H9 (cell line): ENCODE measurements at regions not wholly inside any gene's neighbourhood (a gene's known extent, or its start where the extent isn't known, plus 50 kb on each side); places are given as distances from the start of the nearest gene placed in this dataset.
A peak's percentile ranks its signal among the peaks of the same experiment; 100 is the strongest.

ENCODE experiments used
- DNase-seq: peaks from one replicate; pipeline ENCODE4 v3.0.0-alpha.2; 2017
- H2AFZ ChIP-seq: one replicate; pipeline ENCODE4 v1.6.1; 2013; ENCODE audit warnings: mild to moderate bottlenecking, low read length, control low read depth, moderate library complexity
- H2AK5ac ChIP-seq: 2 replicates; pipeline ENCODE4 v1.6.1; 2013; ENCODE audit warnings: low read length, control low read depth, mixed read lengths; ENCODE audit not compliant: insufficient read length
- H2BK120ac ChIP-seq: one replicate; pipeline ENCODE4 v1.6.1; 2013; ENCODE audit warnings: low read depth, mild to moderate bottlenecking, low read length, control low read depth, inconsistent platforms; ENCODE audit not compliant: poor library complexity, severe bottlenecking
- H2BK12ac ChIP-seq: 2 replicates; pipeline ENCODE4 v1.6.1; 2013; ENCODE audit warnings: low read length, control low read depth, mixed read lengths, low read depth; ENCODE audit not compliant: insufficient read length
- H2BK15ac ChIP-seq: 2 replicates; pipeline ENCODE4 v1.6.1; 2013; ENCODE audit warnings: low read depth, low read length, control low read depth
- H2BK20ac ChIP-seq: one replicate; pipeline ENCODE4 v1.6.1; 2013; ENCODE audit warnings: low read depth, mild to moderate bottlenecking, low read length, control low read depth, inconsistent platforms; ENCODE audit not compliant: poor library complexity, severe bottlenecking
- H2BK5ac ChIP-seq: 2 replicates; pipeline ENCODE4 v1.6.1; 2013; ENCODE audit warnings: low read length, control low read depth, mixed read lengths; ENCODE audit not compliant: insufficient read length
- H3K14ac ChIP-seq: 2 replicates; pipeline ENCODE4 v1.6.1; 2013; ENCODE audit warnings: low read length, control low read depth; ENCODE audit not compliant: insufficient read depth
- H3K18ac ChIP-seq: 2 replicates; pipeline ENCODE4 v1.6.1; 2013; ENCODE audit warnings: low read depth, mild to moderate bottlenecking, mixed read lengths, low read length, control low read depth; ENCODE audit not compliant: insufficient read length
- H3K23ac ChIP-seq: 2 replicates; pipeline ENCODE4 v1.6.1; 2013; ENCODE audit warnings: low read length, control low read depth, mixed read lengths, low read depth; ENCODE audit not compliant: insufficient read length
- H3K23me2 ChIP-seq: 2 replicates; pipeline ENCODE4 v1.6.1; 2013; ENCODE audit warnings: low read depth, mild to moderate bottlenecking, mixed read lengths, low read length, control low read depth; ENCODE audit not compliant: insufficient read length, poor library complexity, severe bottlenecking
- H3K27ac ChIP-seq: 2 replicates; pipeline ENCODE4 v1.5.1; 2013; ENCODE audit warnings: low read length, control low read depth, mixed read lengths, low read depth; ENCODE audit not compliant: insufficient read length
- H3K27me3 ChIP-seq: 2 replicates; pipeline ENCODE4 v1.6.1; 2013; ENCODE audit warnings: low read length, control low read depth, inconsistent platforms; ENCODE audit not compliant: insufficient read depth
- H3K4ac ChIP-seq: 2 replicates; pipeline ENCODE4 v1.6.1; 2013; ENCODE audit warnings: low read depth, mild to moderate bottlenecking, control low read depth, inconsistent platforms, low read length, moderate library complexity
- H3K4me1 ChIP-seq: 2 replicates; pipeline ENCODE4 v1.6.1; 2013; ENCODE audit warnings: low read length, control low read depth, inconsistent platforms; ENCODE audit not compliant: insufficient read depth
- H3K4me2 ChIP-seq: 2 replicates; pipeline ENCODE4 v1.6.1; 2013; ENCODE audit warnings: low read length, control low read depth, mixed read lengths; ENCODE audit not compliant: insufficient read length, insufficient read depth
- H3K56ac ChIP-seq: 2 replicates; pipeline ENCODE4 v1.6.1; 2013; ENCODE audit warnings: low read depth, mild to moderate bottlenecking, mixed read lengths, low read length, control low read depth; ENCODE audit not compliant: insufficient read length
- H3K79me1 ChIP-seq: 2 replicates; pipeline ENCODE4 v1.6.1; 2013; ENCODE audit warnings: low read depth, mild to moderate bottlenecking, moderate library complexity, low read length, control low read depth, inconsistent platforms; ENCODE audit not compliant: insufficient read depth, poor library complexity, severe bottlenecking
- H3K79me2 ChIP-seq: 2 replicates; pipeline ENCODE4 v1.6.1; 2013; ENCODE audit warnings: low read length, control low read depth, inconsistent platforms; ENCODE audit not compliant: insufficient read depth
- H3K9ac ChIP-seq: 2 replicates; pipeline ENCODE4 v1.6.1; 2013; ENCODE audit warnings: low read length, control low read depth, mixed read lengths; ENCODE audit not compliant: insufficient read length; ENCODE audit errors: extremely low read depth
- H3K9me3 ChIP-seq: one replicate; pipeline ENCODE4 v1.6.1; 2013; ENCODE audit warnings: low read depth, low read length, inconsistent platforms; ENCODE audit not compliant: control insufficient read depth
- H3T11ph ChIP-seq: one replicate; pipeline ENCODE4 v1.6.1; 2013; ENCODE audit warnings: mild to moderate bottlenecking, low read length, control low read depth, inconsistent platforms
- H4K20me1 ChIP-seq: one replicate; pipeline ENCODE4 v1.6.1; 2013; ENCODE audit not compliant: control insufficient read depth, insufficient read length, insufficient read depth
- H4K5ac ChIP-seq: 2 replicates; pipeline ENCODE4 v1.6.1; 2013; ENCODE audit warnings: low read depth, mild to moderate bottlenecking, mixed read lengths, low read length, control low read depth; ENCODE audit not compliant: insufficient read length
- H4K8ac ChIP-seq: replicated peaks from 2 replicates; pipeline ENCODE4 v1.6.1; 2013; ENCODE audit warnings: low read length, control low read depth, mixed read lengths, low read depth; ENCODE audit not compliant: insufficient read length
- H4K91ac ChIP-seq: 2 replicates; pipeline ENCODE4 v1.6.1; 2013; ENCODE audit warnings: low read depth, mild to moderate bottlenecking, moderate library complexity, mixed read lengths, low read length, control low read depth; ENCODE audit not compliant: insufficient read length
- H3K27ac Mint-ChIP-seq, 3 experiments: 2 replicates in 2 of 3; 3 replicates in 1 of 3; pipeline ENCODE4 v1.8.0; 2020 to 2021; ENCODE audit warnings: mixed read lengths in 3 of 3, mild to moderate bottlenecking in 1 of 3, moderate library complexity in 1 of 3
- H3K27me3 Mint-ChIP-seq: 2 replicates; pipeline ENCODE4 v1.8.0; 2021; ENCODE audit warnings: low read depth, mild to moderate bottlenecking, moderate library complexity, mixed read lengths
- H3K36me3 Mint-ChIP-seq, 3 experiments: 2 replicates in 2 of 3; 3 replicates in 1 of 3; pipeline ENCODE4 v1.8.0; 2020 to 2021; ENCODE audit warnings: low read depth in 3 of 3, mixed read lengths in 3 of 3; ENCODE audit not compliant: insufficient read depth in 1 of 3
- H3K4me1 Mint-ChIP-seq, 2 experiments: 2 replicates each; pipeline ENCODE4 v1.8.0; 2020; ENCODE audit warnings: mixed read lengths in 2 of 2
- H3K4me3 Mint-ChIP-seq, 2 experiments: 2 replicates in 1 of 2; 3 replicates in 1 of 2; pipeline ENCODE4 v1.8.0; 2020 to 2021; ENCODE audit warnings: mild to moderate bottlenecking in 2 of 2, mixed read lengths in 2 of 2, moderate library complexity in 1 of 2
- H3K9me3 Mint-ChIP-seq, 2 experiments: 2 replicates in 1 of 2; 3 replicates in 1 of 2; pipeline ENCODE4 v1.8.0; 2020; ENCODE audit warnings: mild to moderate bottlenecking in 2 of 2, mixed read lengths in 2 of 2, moderate library complexity in 1 of 2
- CTCF ChIP-seq: fragments of 200-600 bp; sonication (generic); conservative IDR thresholded peaks from 3 replicates; pipeline ENCODE4 v1.8.0; 2021; ENCODE audit warnings: antibody characterized with exemption, mild to moderate bottlenecking
- WGBS: extraction: QIAGEN DNeasy Blood & Tissue Kit; methylation state at CpG from one replicate; pipeline ENCODE4 v1.1.7; 2013; ENCODE audit warnings: missing lambda C conversion rate, low lambda C conversion rate, mixed read lengths; ENCODE audit not compliant: insufficient read length; ENCODE audit errors: extremely low coverage; 5-methylcytosine and 5-hydroxymethylcytosine counted together

GRCh38 chr12:92007787-92008186 is 137.9 kb downstream of the BTG1 start:
- H3K9ac ChIP-seq, result no peak overlapping the region
- H3K23me2 ChIP-seq, result no peaks in the 10 kb centered on the region
- no peak overlapping the region for H2BK12ac ChIP-seq
- Mint-ChIP-seq H3K9me3 (no peaks in the 10 kb centered on the region), H3K27ac (no peak overlapping the region), H3K36me3 (no peaks in the 10 kb centered on the region), H3K27me3 (no peaks in the 10 kb centered on the region; the same call in 1 of the 2 replicates), H3K4me1 (peaks cover 5 to 10% of the 10 kb centered on the region in 2 experiments), H3K4me3 (no peak overlapping the region)
- no peak overlapping the region for H3K56ac ChIP-seq
- H2BK15ac ChIP-seq, result no peak overlapping the region
- H3K14ac ChIP-seq, result no peak overlapping the region
- H3K27ac ChIP-seq, result no peak overlapping the region
- no peak overlapping the region for H4K91ac ChIP-seq
- no peak overlapping the region for H4K5ac ChIP-seq
- H3K4me2 ChIP-seq, result no peak overlapping the region
- H3K79me1 ChIP-seq, result no peaks in the 10 kb centered on the region
- no peak overlapping the region for H3K4ac ChIP-seq
- WGBS, result no CpG with 5 or more reads among the region's 9 CpGs
- no peaks in the 10 kb centered on the region for H4K20me1 ChIP-seq
- TF ChIP-seq CTCF, result no peak
- H3K9me3 ChIP-seq, result no peaks in the 10 kb centered on the region
- no peak overlapping the region for H2BK20ac ChIP-seq
- H2BK120ac ChIP-seq, result no peak overlapping the region
- H3K23ac ChIP-seq, result no peak overlapping the region
- no peaks in the 10 kb centered on the region; the same call in 1 of the 2 replicates for H3K4me1 ChIP-seq
- no peak overlapping the region for H4K8ac ChIP-seq
- no peak overlapping the region for H3T11ph ChIP-seq
- H3K27me3 ChIP-seq, result no peaks in the 10 kb centered on the region
- H3K18ac ChIP-seq, result no peak overlapping the region
- H2BK5ac ChIP-seq, result no peak overlapping the region
- no peak overlapping the region for H2AFZ ChIP-seq
- H3K79me2 ChIP-seq, result no peaks in the 10 kb centered on the region
- H2AK5ac ChIP-seq, result no peak overlapping the region
- DNase-seq, result peak; percentile 37
